ENCODE measurements at regions not wholly inside any gene's neighbourhood (a gene's known extent, or its start where the extent isn't known, plus 50 kb on each side); places are given as distances from the start of the nearest gene placed in this dataset.

- no peak for ATAC-seq (ENCODE audit: insufficient read depth, low FRiP score)
These were observed 181.9 kb upstream of the ANO3 start for GRCh38 chr11:26150031-26150430.

GRCh38 chr11:26158251-26158650 is 173.7 kb upstream of the ANO3 start:
- H3K9ac ChIP-seq (ENCODE audit: insufficient read depth in 1 of 2, low read length in 2 of 2), result no peak overlapping the region
- H3K27me3 ChIP-seq (ENCODE audit: control insufficient read depth in 3 of 3, insufficient read depth in 3 of 3, low read length in 2 of 3), result no peaks in the 10 kb centered on the region
- DNase-seq, result no peak
- no peaks in the 10 kb centered on the region for H3K36me3 ChIP-seq (ENCODE audit: control insufficient read depth in 4 of 4, insufficient read depth in 4 of 4, low read length in 4 of 4)
- peaks cover 0 to 5% (median 0%) of the 10 kb centered on the region in 5 donors for H3K4me1 ChIP-seq (ENCODE audit: control insufficient read depth in 5 of 5, insufficient read depth in 5 of 5, low read length in 5 of 5)
- no peaks in the 10 kb centered on the region for H3K9me3 ChIP-seq (ENCODE audit: control insufficient read depth in 4 of 4, insufficient read depth in 3 of 4, low read length in 3 of 4)
- H3K27ac ChIP-seq (ENCODE audit: low read depth in 1 of 2, low read length in 1 of 2), result no peak overlapping the region
- 68% methylated on average over 3 of the region's 3 CpGs for WGBS, 2 donors
- ATAC-seq (ENCODE audit: insufficient read depth, low FRiP score), result no peak
- no peak for TF ChIP-seq CTCF (IDR thresholded peaks at IDR 0.05; ENCODE audit: control extremely low read depth, extremely low read depth)
- H3K4me3 ChIP-seq, result no peak overlapping the region

More at GRCh38 chr11:26150031-26150430, 181.9 kb upstream of the ANO3 start:
- no peak for DNase-seq
- H3K36me3 ChIP-seq (ENCODE audit: control insufficient read depth in 4 of 4, insufficient read depth in 4 of 4, low read length in 4 of 4), result no peaks in the 10 kb centered on the region
- H3K27ac ChIP-seq (ENCODE audit: low read depth in 1 of 2, low read length in 1 of 2), result no peak overlapping the region
- no peak for TF ChIP-seq CTCF (IDR thresholded peaks at IDR 0.05; ENCODE audit: control extremely low read depth, extremely low read depth)
- H3K9me3 ChIP-seq (ENCODE audit: control insufficient read depth in 4 of 4, insufficient read depth in 3 of 4, low read length in 3 of 4), result no peaks in the 10 kb centered on the region
- 82 to 87% methylated on average over 8 of the region's 8 CpGs for WGBS, 2 donors
- H3K9ac ChIP-seq (ENCODE audit: insufficient read depth in 1 of 2, low read length in 2 of 2), result no peak overlapping the region
- H3K4me1 ChIP-seq (ENCODE audit: control insufficient read depth in 5 of 5, insufficient read depth in 5 of 5, low read length in 5 of 5), result peaks cover 0 to 3% (median 0%) of the 10 kb centered on the region in 5 donors
- H3K4me3 ChIP-seq, result no peak overlapping the region
- no peaks in the 10 kb centered on the region for H3K27me3 ChIP-seq (ENCODE audit: control insufficient read depth in 3 of 3, insufficient read depth in 3 of 3, low read length in 2 of 3)

- Histone ChIP-seq H3K27me3 (ENCODE audit: control insufficient read depth in 3 of 3, insufficient read depth in 3 of 3, low read length in 2 of 3) (no peaks in the 10 kb centered on the region), H3K9ac (ENCODE audit: insufficient read depth in 1 of 2, low read length in 2 of 2) (no peak overlapping the region), H3K9me3 (ENCODE audit: control insufficient read depth in 4 of 4, insufficient read depth in 3 of 4, low read length in 3 of 4) (no peaks in the 10 kb centered on the region), H3K36me3 (ENCODE audit: control insufficient read depth in 4 of 4, insufficient read depth in 4 of 4, low read length in 4 of 4) (no peaks in the 10 kb centered on the region), H3K4me3 (no peak overlapping the region), H3K27ac (ENCODE audit: low read depth in 1 of 2, low read length in 1 of 2) (no peak overlapping the region), H3K4me1 (ENCODE audit: control insufficient read depth in 5 of 5, insufficient read depth in 5 of 5, low read length in 5 of 5) (peaks cover 0 to 5% (median 0%) of the 10 kb centered on the region in 5 donors)
- DNase-seq (peak in 1 of 3 donors; percentile 53), ATAC-seq (ENCODE audit: insufficient read depth, low FRiP score) (no peak)
- WGBS, 2 donors, result 81 to 87% methylated on average over 2 of the region's 2 CpGs
- no peak for TF ChIP-seq CTCF (IDR thresholded peaks at IDR 0.05; ENCODE audit: control extremely low read depth, extremely low read depth)
These were observed 169.6 kb upstream of the ANO3 start for GRCh38 chr11:26162291-26162690.

- peaks cover 0 to 18% (median 4%) of the 10 kb centered on the region in 5 donors for H3K4me1 ChIP-seq (ENCODE audit: control insufficient read depth in 5 of 5, insufficient read depth in 5 of 5, low read length in 5 of 5)
- no peaks in the 10 kb centered on the region for H3K27me3 ChIP-seq (ENCODE audit: control insufficient read depth in 3 of 3, insufficient read depth in 3 of 3, low read length in 2 of 3)
- DNase-seq (no peak), ATAC-seq (ENCODE audit: insufficient read depth, low FRiP score) (no peak)
- TF ChIP-seq CTCF (IDR thresholded peaks at IDR 0.05; ENCODE audit: control extremely low read depth, extremely low read depth), result no peak
- H3K9me3 ChIP-seq (ENCODE audit: control insufficient read depth in 4 of 4, insufficient read depth in 3 of 4, low read length in 3 of 4), result no peaks in the 10 kb centered on the region
- no peaks in the 10 kb centered on the region for H3K36me3 ChIP-seq (ENCODE audit: control insufficient read depth in 4 of 4, insufficient read depth in 4 of 4, low read length in 4 of 4)
- WGBS, 2 donors, result 77 to 79% methylated on average over 2 of the region's 2 CpGs
- no peak overlapping the region for H3K27ac ChIP-seq (ENCODE audit: low read depth in 1 of 2, low read length in 1 of 2)
- no peak overlapping the region for H3K9ac ChIP-seq (ENCODE audit: insufficient read depth in 1 of 2, low read length in 2 of 2)
- H3K4me3 ChIP-seq, result no peak overlapping the region
These were observed 145.5 kb upstream of the ANO3 start for GRCh38 chr11:26186389-26186788.
